ENCODE measurements at regions not wholly inside any gene's neighbourhood (a gene's known extent, or its start where the extent isn't known, plus 50 kb on each side); places are given as distances from the start of the nearest gene placed in this dataset.

DNA sequence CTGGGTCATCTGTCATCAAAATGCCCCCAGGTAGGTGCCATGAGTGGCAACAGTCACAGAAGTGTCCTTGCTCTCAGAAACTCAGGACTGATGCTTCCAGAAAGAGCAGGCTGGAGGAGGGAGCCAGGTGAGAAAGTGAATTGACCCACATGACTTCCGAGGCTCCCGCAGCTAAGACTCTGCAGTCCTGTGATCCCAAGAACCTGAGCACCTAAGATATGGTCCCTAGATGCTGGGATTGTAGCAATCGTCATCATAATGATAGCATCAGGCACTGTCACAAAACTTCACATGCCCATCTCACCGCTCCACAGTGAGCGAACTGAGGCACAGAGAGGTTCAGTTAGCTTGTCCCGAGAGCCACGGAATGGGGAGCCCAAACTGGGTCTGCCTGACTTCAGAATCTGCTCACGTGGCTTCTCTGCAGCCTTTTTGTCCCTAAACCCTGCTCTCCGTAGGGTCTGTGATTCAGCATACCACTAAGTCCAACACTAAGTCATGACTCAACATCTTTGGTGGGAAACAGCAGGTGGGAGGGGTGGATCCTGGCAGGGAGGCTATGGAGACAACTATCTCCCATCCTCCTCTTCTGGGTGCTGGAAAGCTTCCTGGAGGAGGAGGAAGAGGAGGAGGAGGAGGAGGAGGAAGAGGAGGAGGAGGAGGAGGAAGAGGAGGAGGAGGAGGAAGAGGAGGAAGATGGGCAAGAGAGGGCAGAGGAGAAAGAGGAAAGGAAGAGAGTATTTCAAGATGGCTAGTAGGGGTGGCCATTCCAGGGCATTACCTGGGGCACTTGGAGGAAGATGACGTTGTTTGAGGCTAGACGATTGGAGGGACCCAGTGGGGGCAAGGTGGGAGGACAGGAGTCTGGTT, 55.5 kb upstream of the DLX4 start:
- TF ChIP-seq, protein P1, sequence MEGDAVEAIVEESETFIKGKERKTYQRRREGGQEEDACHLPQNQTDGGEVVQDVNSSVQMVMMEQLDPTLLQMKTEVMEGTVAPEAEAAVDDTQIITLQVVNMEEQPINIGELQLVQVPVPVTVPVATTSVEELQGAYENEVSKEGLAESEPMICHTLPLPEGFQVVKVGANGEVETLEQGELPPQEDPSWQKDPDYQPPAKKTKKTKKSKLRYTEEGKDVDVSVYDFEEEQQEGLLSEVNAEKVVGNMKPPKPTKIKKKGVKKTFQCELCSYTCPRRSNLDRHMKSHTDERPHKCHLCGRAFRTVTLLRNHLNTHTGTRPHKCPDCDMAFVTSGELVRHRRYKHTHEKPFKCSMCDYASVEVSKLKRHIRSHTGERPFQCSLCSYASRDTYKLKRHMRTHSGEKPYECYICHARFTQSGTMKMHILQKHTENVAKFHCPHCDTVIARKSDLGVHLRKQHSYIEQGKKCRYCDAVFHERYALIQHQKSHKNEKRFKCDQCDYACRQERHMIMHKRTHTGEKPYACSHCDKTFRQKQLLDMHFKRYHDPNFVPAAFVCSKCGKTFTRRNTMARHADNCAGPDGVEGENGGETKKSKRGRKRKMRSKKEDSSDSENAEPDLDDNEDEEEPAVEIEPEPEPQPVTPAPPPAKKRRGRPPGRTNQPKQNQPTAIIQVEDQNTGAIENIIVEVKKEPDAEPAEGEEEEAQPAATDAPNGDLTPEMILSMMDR (conservative IDR thresholded peaks at IDR 0.05; ENCODE audit: control insufficient read depth, insufficient read depth, low read depth, low read length), result no peak
- DNase-seq (ENCODE audit: low read depth), result peak; percentile 86
- H3K4me3 ChIP-seq (ENCODE audit: control insufficient read depth, low read depth, low read length), result no peak overlapping the region

DNA sequence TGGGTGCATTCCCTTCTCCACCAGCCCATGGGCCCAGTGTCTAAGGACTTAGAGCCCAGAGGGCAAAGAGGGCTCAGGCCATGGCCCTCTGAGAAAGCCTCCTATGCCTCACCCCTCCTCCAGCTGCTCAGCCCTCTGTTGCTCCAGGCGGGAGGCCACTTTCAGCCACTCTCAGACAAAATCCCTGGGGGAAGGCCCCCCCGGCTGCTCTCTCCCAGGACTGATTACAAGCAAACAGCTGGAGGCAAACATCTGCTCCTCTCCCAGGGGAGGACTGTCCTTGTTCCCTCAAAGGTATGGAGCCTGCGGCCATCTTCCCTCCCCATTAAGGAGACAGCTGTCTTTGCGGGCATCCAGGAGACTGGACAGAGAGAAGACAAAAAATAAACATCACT, 54.9 kb upstream of the DLX4 start:
- H3K4me3 ChIP-seq (ENCODE audit: control insufficient read depth, low read depth, low read length), result no peak overlapping the region
- TF ChIP-seq, protein P1 (conservative IDR thresholded peaks at IDR 0.05; ENCODE audit: control insufficient read depth, insufficient read depth, low read depth, low read length), result no peak
- DNase-seq (ENCODE audit: low read depth), result no peak

- no peak for DNase-seq (ENCODE audit: low read depth)
- TF ChIP-seq, protein P1 (conservative IDR thresholded peaks at IDR 0.05; ENCODE audit: control insufficient read depth, insufficient read depth, low read depth, low read length), result no peak
- H3K4me3 ChIP-seq (ENCODE audit: control insufficient read depth, low read depth, low read length), result no peak overlapping the region
Measured at GRCh38 chr17:49914664-49915063, 54.3 kb upstream of the DLX4 start.

DNA sequence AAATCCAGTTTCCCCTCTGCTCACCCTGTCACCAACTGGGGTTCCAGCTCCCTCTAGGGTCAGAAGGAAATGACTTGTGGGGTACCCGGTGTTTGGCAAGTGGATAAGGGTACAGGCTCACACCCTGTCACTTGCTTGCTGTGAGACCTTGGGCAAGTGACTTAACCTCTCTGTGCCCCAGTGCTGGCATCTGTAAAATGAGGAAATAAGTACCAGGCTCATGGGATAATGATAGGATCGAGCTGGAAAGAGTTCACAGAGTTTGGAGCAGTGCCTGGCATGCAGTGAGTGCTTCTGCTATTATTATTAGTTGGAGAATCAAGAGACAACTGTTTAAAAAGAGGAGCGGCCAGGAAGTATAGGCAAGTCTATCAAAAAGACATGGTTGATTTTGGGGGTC, 53.7 kb upstream of the DLX4 start:
- no peak overlapping the region for H3K4me3 ChIP-seq (ENCODE audit: control insufficient read depth, low read depth, low read length)
- no peak for DNase-seq (ENCODE audit: low read depth)
- TF ChIP-seq, protein P1 (conservative IDR thresholded peaks at IDR 0.05; ENCODE audit: control insufficient read depth, insufficient read depth, low read depth, low read length), result no peak

DNA sequence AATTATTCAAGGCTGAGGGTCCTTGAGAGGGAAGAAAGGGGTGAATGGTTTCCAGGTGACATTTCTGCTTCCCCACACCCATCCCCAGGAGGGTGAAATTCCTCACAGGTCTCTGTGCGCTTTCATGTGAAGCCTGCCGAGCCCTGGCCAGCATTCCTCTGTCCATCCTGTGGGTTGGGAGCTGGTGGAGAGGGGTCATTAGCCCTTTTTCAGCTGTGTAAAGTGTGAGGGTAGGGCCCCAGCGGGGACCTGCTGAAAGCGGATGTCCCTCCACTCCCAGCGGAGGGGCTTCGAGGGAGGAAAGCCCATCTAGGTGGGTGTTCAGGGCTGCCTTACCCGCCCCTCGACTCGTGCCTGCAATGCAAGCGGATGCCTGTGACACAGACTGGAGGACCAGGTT, 53.3 kb upstream of the DLX4 start:
- DNase-seq (ENCODE audit: low read depth), result no peak
- TF ChIP-seq, protein P1 (conservative IDR thresholded peaks at IDR 0.05; ENCODE audit: control insufficient read depth, insufficient read depth, low read depth, low read length), result no peak
- no peak overlapping the region for H3K4me3 ChIP-seq (ENCODE audit: control insufficient read depth, low read depth, low read length)

DNA sequence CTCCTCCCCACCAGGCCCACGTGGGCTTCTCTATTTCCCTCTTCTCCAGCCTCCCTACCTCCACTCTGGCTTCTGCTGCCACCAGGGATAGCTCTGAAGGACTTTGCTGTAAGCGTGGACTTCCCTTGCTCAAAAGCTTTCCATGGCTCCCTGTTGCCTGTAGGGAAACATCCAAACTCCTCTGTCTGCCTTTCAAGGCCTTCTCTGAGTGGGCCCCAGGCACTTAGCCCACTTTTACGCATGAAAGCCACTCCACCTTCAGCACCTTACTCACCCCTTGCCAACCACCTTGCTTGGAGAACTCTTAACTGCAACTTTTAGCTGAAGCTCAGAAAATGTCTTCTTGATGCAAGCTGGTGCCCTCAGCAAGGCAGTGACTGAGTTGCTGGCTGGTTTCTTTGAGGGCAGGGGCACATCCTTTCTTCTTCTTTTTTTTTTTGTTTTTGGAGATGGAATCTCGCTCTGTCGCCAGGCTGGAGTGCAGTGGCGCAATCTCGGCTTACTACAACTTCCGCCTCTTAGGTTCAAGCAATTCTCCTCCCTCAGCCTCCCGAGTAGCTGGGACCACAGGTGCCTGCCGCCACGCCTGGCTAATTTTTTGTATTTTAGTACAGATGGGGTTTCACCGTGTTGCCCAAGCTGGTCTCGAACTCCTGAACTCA, 52.0 kb upstream of the DLX4 start:
- no peak overlapping the region for H3K4me3 ChIP-seq (ENCODE audit: control insufficient read depth, low read depth, low read length)
- TF ChIP-seq, protein P1 (conservative IDR thresholded peaks at IDR 0.05; ENCODE audit: control insufficient read depth, insufficient read depth, low read depth, low read length), result no peak
- DNase-seq (ENCODE audit: low read depth), result no peak
